BE2C (cell line): ENCODE measurements at regions not wholly inside any gene's neighbourhood (a gene's known extent, or its start where the extent isn't known, plus 50 kb on each side); places are given as distances from the start of the nearest gene placed in this dataset.

Experiments used
- DNase-seq: peaks from one replicate; pipeline ENCODE4 v3.0.0-alpha.2; 2020
- H3K27me3 ChIP-seq: fragments of 250-450 bp; sonication (Bioruptor Pico); 2 replicates; pipeline ENCODE4 v1.5.1; 2020; ENCODE audit warnings: mild to moderate bottlenecking
- H3K36me3 ChIP-seq: fragments of 250-450 bp; sonication (Bioruptor Pico); 2 replicates; pipeline ENCODE4 v1.5.1; 2020; ENCODE audit warnings: mild to moderate bottlenecking
- H3K4me1 ChIP-seq: fragments of 250-450 bp; sonication (Bioruptor Pico); 2 replicates; pipeline ENCODE4 v1.5.1; 2020
- H3K4me3 ChIP-seq: 2 replicates; pipeline ENCODE4 v1.5.1; 2011; ENCODE audit warnings: low read depth, low read length
- H3K9me3 ChIP-seq: fragments of 250-450 bp; sonication (Bioruptor Pico); 2 replicates; pipeline ENCODE4 v1.5.1; 2020
- TF ChIP-seq, protein P1 (sequence below): IDR thresholded peaks from 2 replicates; pipeline ENCODE4 v1.5.1; 2012; ENCODE audit warnings: mild to moderate bottlenecking, low read depth, low read length

DNA sequence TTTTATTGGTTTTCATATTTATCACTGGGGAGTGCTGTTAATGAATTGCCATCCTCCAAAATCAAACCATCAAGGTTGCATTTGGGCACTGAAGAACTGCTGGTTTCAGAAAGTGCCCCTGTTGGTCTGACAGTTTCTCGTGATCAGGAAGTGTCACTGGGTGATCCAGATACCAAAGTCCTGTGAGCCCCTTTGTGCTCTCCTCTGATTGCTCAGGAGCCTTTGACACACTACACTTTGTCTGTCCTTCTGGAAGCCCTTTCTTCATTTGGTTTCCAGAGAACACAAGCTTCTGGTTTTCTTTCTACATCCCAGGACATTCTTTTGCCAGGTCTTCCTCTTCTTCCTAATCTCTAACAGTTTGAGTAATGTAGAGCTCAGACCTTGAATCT lies 165.8 kb upstream of the PROX1 start:
- no peaks in the 10 kb centered on the region for H3K4me1 ChIP-seq
- H3K4me3 ChIP-seq = no peak overlapping the region
- TF ChIP-seq, protein P1, sequence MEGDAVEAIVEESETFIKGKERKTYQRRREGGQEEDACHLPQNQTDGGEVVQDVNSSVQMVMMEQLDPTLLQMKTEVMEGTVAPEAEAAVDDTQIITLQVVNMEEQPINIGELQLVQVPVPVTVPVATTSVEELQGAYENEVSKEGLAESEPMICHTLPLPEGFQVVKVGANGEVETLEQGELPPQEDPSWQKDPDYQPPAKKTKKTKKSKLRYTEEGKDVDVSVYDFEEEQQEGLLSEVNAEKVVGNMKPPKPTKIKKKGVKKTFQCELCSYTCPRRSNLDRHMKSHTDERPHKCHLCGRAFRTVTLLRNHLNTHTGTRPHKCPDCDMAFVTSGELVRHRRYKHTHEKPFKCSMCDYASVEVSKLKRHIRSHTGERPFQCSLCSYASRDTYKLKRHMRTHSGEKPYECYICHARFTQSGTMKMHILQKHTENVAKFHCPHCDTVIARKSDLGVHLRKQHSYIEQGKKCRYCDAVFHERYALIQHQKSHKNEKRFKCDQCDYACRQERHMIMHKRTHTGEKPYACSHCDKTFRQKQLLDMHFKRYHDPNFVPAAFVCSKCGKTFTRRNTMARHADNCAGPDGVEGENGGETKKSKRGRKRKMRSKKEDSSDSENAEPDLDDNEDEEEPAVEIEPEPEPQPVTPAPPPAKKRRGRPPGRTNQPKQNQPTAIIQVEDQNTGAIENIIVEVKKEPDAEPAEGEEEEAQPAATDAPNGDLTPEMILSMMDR = no peak
- H3K36me3 ChIP-seq = no peaks in the 10 kb centered on the region
- H3K9me3 ChIP-seq = no peaks in the 10 kb centered on the region
- no peaks in the 10 kb centered on the region for H3K27me3 ChIP-seq
- DNase-seq = no peak

GRCh38 chr1:213826891-213827290 lies 160.9 kb upstream of the PROX1 start:
- Histone ChIP-seq H3K4me3 (no peak overlapping the region), H3K4me1 (no peaks in the 10 kb centered on the region), H3K27me3 (no peaks in the 10 kb centered on the region), H3K9me3 (no peaks in the 10 kb centered on the region), H3K36me3 (no peaks in the 10 kb centered on the region)
- no peak for DNase-seq
- TF ChIP-seq, protein P1 = no peak

- Histone ChIP-seq H3K4me1 (no peaks in the 10 kb centered on the region), H3K36me3 (no peaks in the 10 kb centered on the region), H3K27me3 (no peaks in the 10 kb centered on the region), H3K9me3 (no peaks in the 10 kb centered on the region), H3K4me3 (no peak overlapping the region)
- no peak for DNase-seq
- TF ChIP-seq, protein P1 = no peak
These were observed 158.9 kb upstream of the PROX1 start for GRCh38 chr1:213828867-213829266.

GRCh38 chr1:213829780-213830179 lies 158.0 kb upstream of the PROX1 start:
- Histone ChIP-seq H3K27me3 (no peaks in the 10 kb centered on the region), H3K36me3 (no peaks in the 10 kb centered on the region), H3K4me1 (no peaks in the 10 kb centered on the region), H3K9me3 (no peaks in the 10 kb centered on the region), H3K4me3 (no peak overlapping the region)
- no peak for DNase-seq
- TF ChIP-seq, protein P1 = no peak

DNA sequence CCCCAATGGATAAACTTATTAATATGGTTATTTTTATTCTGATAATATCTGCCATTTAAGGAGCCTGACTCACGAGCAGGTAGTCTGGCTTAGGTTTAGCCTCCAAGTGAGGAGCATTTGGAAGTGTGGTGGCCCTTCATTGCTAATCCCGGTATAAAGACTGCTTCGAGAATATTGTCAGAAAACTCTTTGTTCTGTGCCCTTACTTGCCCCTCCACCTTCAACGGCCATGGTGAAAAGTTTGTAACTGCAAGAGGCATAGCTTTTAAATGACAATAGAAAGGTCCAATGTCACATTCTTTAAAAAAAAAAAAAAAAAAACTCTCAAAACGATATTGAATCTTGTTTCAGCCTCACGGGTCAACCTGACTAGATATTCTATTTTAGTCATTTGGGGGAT lies 157.4 kb upstream of the PROX1 start:
- no peak for DNase-seq
- TF ChIP-seq, protein P1 = no peak
- no peak overlapping the region for H3K4me3 ChIP-seq
- no peaks in the 10 kb centered on the region for H3K9me3 ChIP-seq
- H3K27me3 ChIP-seq = no peaks in the 10 kb centered on the region
- H3K36me3 ChIP-seq = no peaks in the 10 kb centered on the region
- H3K4me1 ChIP-seq = no peaks in the 10 kb centered on the region

- TF ChIP-seq, protein P1 = no peak
- no peaks in the 10 kb centered on the region for H3K36me3 ChIP-seq
- DNase-seq = no peak
- no peaks in the 10 kb centered on the region for H3K9me3 ChIP-seq
- no peaks in the 10 kb centered on the region for H3K27me3 ChIP-seq
- H3K4me3 ChIP-seq = no peak overlapping the region
- no peaks in the 10 kb centered on the region; the same call in 1 of the 2 replicates for H3K4me1 ChIP-seq
These were observed 147.2 kb upstream of the PROX1 start for GRCh38 chr1:213840575-213840974.
